Thyroid gland (tissue), 4 donors: ENCODE measurements at regions not wholly inside any gene's neighbourhood (a gene's known extent, or its start where the extent isn't known, plus 50 kb on each side); places are given as distances from the start of the nearest gene placed in this dataset.

ENCODE experiments used
- CTCF ChIP-seq, 6 experiments: fragments of 200-600 bp in 3 of 6; fragments of 450-650 bp in 3 of 6; sonication (generic) in 3 of 6; IDR thresholded peaks; one replicate each; pipeline ENCODE4 v1.5.1; 2016 to 2019; ENCODE audit warnings: antibody characterized with exemption in 6 of 6, mild to moderate bottlenecking in 2 of 6, inconsistent platforms in 1 of 6, moderate library complexity in 1 of 6
- POLR2A ChIP-seq, 2 donors: fragments of 450-650 bp; IDR thresholded peaks; one replicate each; pipeline ENCODE4 v1.6.1; 2017; ENCODE audit warnings: antibody characterized with exemption in 2 of 2, mild to moderate bottlenecking in 2 of 2, moderate library complexity in 1 of 2

GRCh38 chr6:140546640-140547039, 1172.2 kb upstream of the CITED2 start:
- TF ChIP-seq CTCF (IDR thresholded peaks at IDR 0.05) (no peak), POLR2A (IDR thresholded peaks at IDR 0.05) (no peak)
